Esophagus squamous epithelium (tissue), 5 donors: ENCODE measurements at regions not wholly inside any gene's neighbourhood (a gene's known extent, or its start where the extent isn't known, plus 50 kb on each side); places are given as distances from the start of the nearest gene placed in this dataset.

Experiments
- DNase-seq: peaks from one replicate; lab custom pipeline; 2025; lab: John Stamatoyannopoulos, UW
- H3K27ac ChIP-seq, 4 donors: fragments of 200-600 bp; sonication (generic); one replicate each; pipeline ENCODE4 v1.5.1; 2016 to 2019; ENCODE audit warnings: mild to moderate bottlenecking in 1 of 4
- H3K27me3 ChIP-seq, 4 donors: fragments of 200-600 bp; sonication (generic); 1 replicate in 3 of 4; 2 replicates in 1 of 4; pipeline versions ENCODE4 v1.5.1 to v1.6.0; 2017 to 2021; ENCODE audit warnings: antibody characterized with exemption in 1 of 4
- H3K36me3 ChIP-seq, 3 donors: fragments of 200-600 bp; sonication (generic); one replicate each; pipeline ENCODE4 v1.5.1; 2016 to 2019
- H3K4me1 ChIP-seq, 3 donors: fragments of 200-600 bp; sonication (generic); one replicate each; pipeline ENCODE4 v1.5.1; 2017 to 2019
- H3K4me3 ChIP-seq, 4 donors: fragments of 200-600 bp; sonication (generic); 1 replicate in 3 of 4; 2 replicates in 1 of 4; pipeline ENCODE4 v1.5.1; 2016 to 2019; ENCODE audit warnings: mild to moderate bottlenecking in 2 of 4, moderate library complexity in 1 of 4
- H3K9me3 ChIP-seq, 3 donors: fragments of 200-600 bp; sonication (generic); one replicate each; pipeline ENCODE4 v1.5.1; 2016 to 2019
- CTCF ChIP-seq, 6 experiments: fragments of 450-650 bp in 4 of 6; fragments of 200-600 bp in 2 of 6; sonication (generic) in 2 of 6; IDR thresholded peaks; one replicate each; pipeline ENCODE4 v1.5.1; 2016 to 2019; ENCODE audit warnings: antibody characterized with exemption in 6 of 6, mild to moderate bottlenecking in 4 of 6, moderate library complexity in 4 of 6
- POLR2A ChIP-seq, 4 donors: fragments of 450-650 bp; IDR thresholded peaks; one replicate each; pipeline ENCODE4 v1.6.1; 2017; ENCODE audit warnings: antibody characterized with exemption in 4 of 4, mild to moderate bottlenecking in 4 of 4, moderate library complexity in 3 of 4
- WGBS, 2 donors: methylation state at CpG; one replicate each; pipeline ENCODE4 v1.1.5; 2018; 5-methylcytosine and 5-hydroxymethylcytosine counted together
- intact Hi-C: fragments of 100-400 bp; cut with DNase I; formaldehyde crosslinking; loops from one replicate; pipeline ENCODE4 v1.15.0; 2022
- donor health status: DM: yes; HTN: yes; CAD: no.

GRCh38 chr22:23512721-23513120 lies 67.4 kb downstream of the IGLL1 start:
- no peak for DNase-seq

GRCh38 chr22:23512348-23512705 lies 67.8 kb downstream of the IGLL1 start:
- no peak for TF ChIP-seq POLR2A (IDR thresholded peaks at IDR 0.05)
- TF ChIP-seq CTCF (IDR thresholded peaks at IDR 0.05), result no peak
- Histone ChIP-seq H3K4me1 (no peaks in the 10 kb centered on the region), H3K27me3 (peaks cover 0 to 25% (median 0%) of the 10 kb centered on the region in 4 donors), H3K27ac (no peak overlapping the region), H3K4me3 (no peak overlapping the region), H3K36me3 (no peaks in the 10 kb centered on the region), H3K9me3 (no peaks in the 10 kb centered on the region)
- intact Hi-C loops, result no loop called here
- no peak for DNase-seq
- 83 to 86% methylated on average over 4 to 5 of the region's 5 CpGs for WGBS, 2 donors

More at GRCh38 chr22:23512721-23513120, 67.4 kb downstream of the IGLL1 start:
- intact Hi-C loops, result no loop called here
- 90% methylated on average over 4 of the region's 5 CpGs; no CpG with 5 or more reads in 1 of the 2 donors for WGBS, 2 donors
- no peak overlapping the region for H3K27ac ChIP-seq
- H3K9me3 ChIP-seq, result no peaks in the 10 kb centered on the region
- H3K27me3 ChIP-seq, result peaks cover 0 to 21% (median 0%) of the 10 kb centered on the region in 4 donors
- no peak overlapping the region for H3K4me3 ChIP-seq
- H3K4me1 ChIP-seq, result no peaks in the 10 kb centered on the region
- TF ChIP-seq CTCF (IDR thresholded peaks at IDR 0.05) (no peak), POLR2A (IDR thresholded peaks at IDR 0.05) (no peak)
- H3K36me3 ChIP-seq, result no peaks in the 10 kb centered on the region

- peaks cover 0 to 29% (median 0%) of the 10 kb centered on the region in 4 donors for H3K27me3 ChIP-seq
- intact Hi-C loops, result no loop called here
- H3K9me3 ChIP-seq, result no peaks in the 10 kb centered on the region
- TF ChIP-seq CTCF (IDR thresholded peaks at IDR 0.05) (no peak), POLR2A (IDR thresholded peaks at IDR 0.05) (no peak)
- no peak overlapping the region for H3K27ac ChIP-seq
- no peaks in the 10 kb centered on the region for H3K36me3 ChIP-seq
- H3K4me3 ChIP-seq, result no peak overlapping the region
- 30 to 69% methylated on average over 8 to 10 of the region's 19 CpGs for WGBS, 2 donors
- no peak for DNase-seq
- H3K4me1 ChIP-seq, result no peaks in the 10 kb centered on the region
These were observed 68.3 kb downstream of the IGLL1 start for GRCh38 chr22:23511627-23512347.

- intact Hi-C loops, result no loop called here
These were observed 70.4 kb downstream of the IGLL1 start for GRCh38 chr22:23509571-23510302.

More at GRCh38 chr22:23509571-23510302, 70.4 kb downstream of the IGLL1 start:
- H3K27me3 ChIP-seq, result peaks cover 0 to 29% (median 0%) of the 10 kb centered on the region in 4 donors
- peaks cover 0 to 1% (median 0%) of the 10 kb centered on the region in 3 donors for H3K4me1 ChIP-seq
- no peaks in the 10 kb centered on the region for H3K36me3 ChIP-seq
- TF ChIP-seq POLR2A (IDR thresholded peaks at IDR 0.05) (no peak), CTCF (IDR thresholded peaks at IDR 0.05) (no peak)
- no peak overlapping the region for H3K4me3 ChIP-seq
- 66 to 67% methylated on average over 8 of the region's 11 CpGs for WGBS, 2 donors
- DNase-seq, result no peak
- no peak overlapping the region for H3K27ac ChIP-seq
- H3K9me3 ChIP-seq, result no peaks in the 10 kb centered on the region
